ENCODE measurements at regions not wholly inside any gene's neighbourhood (a gene's known extent, or its start where the extent isn't known, plus 50 kb on each side); places are given as distances from the start of the nearest gene placed in this dataset.

DNA sequence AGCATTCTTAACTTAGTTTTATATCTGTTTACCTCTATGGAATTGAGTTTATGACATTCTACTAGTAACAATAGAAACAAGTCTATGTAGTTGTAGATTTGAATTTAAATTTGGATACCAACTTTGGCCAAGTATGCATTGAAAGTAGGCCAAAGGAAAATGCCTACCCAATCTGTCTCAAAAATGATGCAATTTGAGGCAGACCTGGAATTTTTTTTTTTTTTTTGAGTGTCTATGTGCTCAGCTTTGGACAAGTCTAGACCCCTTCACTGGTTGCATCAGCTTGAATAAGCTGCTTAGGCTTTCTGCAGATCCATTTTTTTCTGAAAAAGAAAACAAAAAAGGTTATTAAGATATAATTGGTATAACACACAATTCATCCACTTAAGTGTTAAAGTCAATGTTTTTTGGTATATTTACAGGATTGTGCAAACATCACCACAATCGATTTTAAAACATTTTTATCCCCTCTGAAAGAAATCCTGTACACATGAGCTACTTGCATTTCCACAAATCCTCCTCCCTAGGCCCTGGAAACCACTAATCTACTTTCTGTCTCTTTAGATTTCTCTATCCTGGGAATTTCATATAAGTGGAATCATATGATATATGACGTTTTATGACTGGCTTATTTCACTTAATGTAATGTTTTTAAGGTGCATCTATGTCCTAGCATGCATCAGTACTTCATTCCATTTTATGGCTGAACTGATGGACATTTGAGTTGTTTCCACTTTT, 185.1 kb upstream of the CCDC68 start:
- Histone ChIP-seq H3K4me3 (no peak overlapping the region), H3K27ac (no peak overlapping the region), H3K4me1 (ENCODE audit: insufficient read depth) (no peaks in the 10 kb centered on the region), H3K36me3 (no peaks in the 10 kb centered on the region), H3K9me3 (no peaks in the 10 kb centered on the region), H3K27me3 (no peaks in the 10 kb centered on the region)
- WGBS, 3 donors, result 31 to 64% (median 58%) methylated on average over 2 of the region's 2 CpGs
- no peak for TF ChIP-seq EP300 (IDR thresholded peaks at IDR 0.05)
- TF ChIP-seq POLR2A (IDR thresholded peaks at IDR 0.05), result no peak
- TF ChIP-seq, protein P1, sequence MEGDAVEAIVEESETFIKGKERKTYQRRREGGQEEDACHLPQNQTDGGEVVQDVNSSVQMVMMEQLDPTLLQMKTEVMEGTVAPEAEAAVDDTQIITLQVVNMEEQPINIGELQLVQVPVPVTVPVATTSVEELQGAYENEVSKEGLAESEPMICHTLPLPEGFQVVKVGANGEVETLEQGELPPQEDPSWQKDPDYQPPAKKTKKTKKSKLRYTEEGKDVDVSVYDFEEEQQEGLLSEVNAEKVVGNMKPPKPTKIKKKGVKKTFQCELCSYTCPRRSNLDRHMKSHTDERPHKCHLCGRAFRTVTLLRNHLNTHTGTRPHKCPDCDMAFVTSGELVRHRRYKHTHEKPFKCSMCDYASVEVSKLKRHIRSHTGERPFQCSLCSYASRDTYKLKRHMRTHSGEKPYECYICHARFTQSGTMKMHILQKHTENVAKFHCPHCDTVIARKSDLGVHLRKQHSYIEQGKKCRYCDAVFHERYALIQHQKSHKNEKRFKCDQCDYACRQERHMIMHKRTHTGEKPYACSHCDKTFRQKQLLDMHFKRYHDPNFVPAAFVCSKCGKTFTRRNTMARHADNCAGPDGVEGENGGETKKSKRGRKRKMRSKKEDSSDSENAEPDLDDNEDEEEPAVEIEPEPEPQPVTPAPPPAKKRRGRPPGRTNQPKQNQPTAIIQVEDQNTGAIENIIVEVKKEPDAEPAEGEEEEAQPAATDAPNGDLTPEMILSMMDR (IDR thresholded peaks at IDR 0.05), result no peak
- intact Hi-C loops (cut with DNase I), result no loop called here
- DNase-seq, result no peak

DNA sequence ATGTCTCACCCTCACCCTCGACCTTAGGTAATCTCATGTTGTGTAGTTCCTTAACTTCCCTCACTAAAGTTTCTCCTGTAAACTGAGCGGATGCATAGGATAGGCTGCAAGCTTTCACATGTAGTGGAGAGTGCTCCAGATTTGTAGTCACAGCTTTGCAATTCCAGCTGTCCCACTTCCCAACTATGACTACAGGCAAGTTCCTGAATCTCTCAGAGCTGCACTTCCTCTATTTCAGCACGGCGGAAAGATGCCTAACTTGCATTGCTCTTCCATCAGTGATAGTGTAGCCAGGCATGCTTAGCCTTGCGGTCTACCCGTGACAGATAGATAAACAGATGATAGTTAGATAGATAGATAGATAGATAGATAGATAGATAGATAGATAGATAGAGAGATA, 183.1 kb upstream of the CCDC68 start:
- H3K4me3 ChIP-seq, result no peak overlapping the region
- TF ChIP-seq EP300 (IDR thresholded peaks at IDR 0.05), result no peak
- no peak for TF ChIP-seq POLR2A (IDR thresholded peaks at IDR 0.05)
- TF ChIP-seq, protein P1 (IDR thresholded peaks at IDR 0.05), result no peak
- WGBS, 3 donors, result 85 to 92% (median 90%) methylated on average over 6 of the region's 6 CpGs
- no peak for DNase-seq
- no peaks in the 10 kb centered on the region for H3K27me3 ChIP-seq
- no peaks in the 10 kb centered on the region for H3K4me1 ChIP-seq (ENCODE audit: insufficient read depth)
- H3K9me3 ChIP-seq, result no peaks in the 10 kb centered on the region
- intact Hi-C loops (cut with DNase I), result no loop called here
- no peak overlapping the region for H3K27ac ChIP-seq
- no peaks in the 10 kb centered on the region for H3K36me3 ChIP-seq

DNA sequence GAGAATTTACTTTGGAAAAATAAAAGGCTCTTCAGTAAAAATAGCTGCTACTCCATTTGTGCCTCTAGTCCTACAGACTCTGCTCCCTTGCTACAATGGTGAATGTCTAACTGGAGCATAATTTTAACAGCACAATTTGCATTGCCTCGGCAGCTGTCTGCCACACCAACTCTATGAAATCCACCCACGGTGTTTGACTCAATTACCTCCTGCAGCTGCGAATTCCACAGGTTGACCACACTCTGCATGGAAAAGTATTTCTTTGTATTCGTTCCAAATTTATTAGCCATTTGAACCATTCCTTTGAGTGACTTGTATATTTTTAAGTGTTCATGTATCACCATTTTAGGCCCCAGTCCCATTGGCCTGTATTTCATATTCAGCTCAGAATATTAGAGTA, 182.1 kb upstream of the CCDC68 start:
- WGBS, 3 donors, result 75 to 89% (median 78%) methylated on average over 4 of the region's 4 CpGs
- intact Hi-C loops (cut with DNase I), result no loop called here
- Histone ChIP-seq H3K4me1 (ENCODE audit: insufficient read depth) (no peaks in the 10 kb centered on the region), H3K9me3 (no peaks in the 10 kb centered on the region), H3K27ac (no peak overlapping the region), H3K4me3 (no peak overlapping the region), H3K27me3 (no peaks in the 10 kb centered on the region), H3K36me3 (no peaks in the 10 kb centered on the region)
- no peak for DNase-seq
- TF ChIP-seq EP300 (IDR thresholded peaks at IDR 0.05), result no peak
- TF ChIP-seq, protein P1 (IDR thresholded peaks at IDR 0.05), result no peak
- TF ChIP-seq POLR2A (IDR thresholded peaks at IDR 0.05), result no peak

DNA sequence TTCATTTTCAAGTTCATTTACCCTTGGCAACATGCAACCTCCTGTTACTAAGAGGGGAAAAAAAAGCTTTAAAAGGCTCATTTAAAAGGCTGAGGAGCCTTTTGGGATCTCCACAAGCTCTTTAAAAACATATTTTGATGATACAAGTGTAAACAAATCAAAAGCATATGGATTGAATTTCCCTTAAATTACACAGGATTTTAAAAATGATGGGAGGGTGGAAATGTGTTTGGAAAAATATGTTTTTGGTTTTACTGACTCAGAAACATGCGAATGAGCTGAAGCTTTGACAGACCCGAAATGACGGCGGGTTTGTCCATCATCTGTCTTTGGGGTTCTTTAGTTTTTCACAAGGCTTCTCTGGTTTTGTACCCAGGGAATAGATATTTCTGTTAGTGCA, 180.6 kb upstream of the CCDC68 start:
- intact Hi-C loops (cut with DNase I), result no loop called here
- Histone ChIP-seq H3K36me3 (no peaks in the 10 kb centered on the region), H3K9me3 (no peaks in the 10 kb centered on the region), H3K4me1 (ENCODE audit: insufficient read depth) (no peaks in the 10 kb centered on the region), H3K27ac (no peak overlapping the region), H3K27me3 (no peaks in the 10 kb centered on the region), H3K4me3 (no peak overlapping the region)
- TF ChIP-seq, protein P1 (IDR thresholded peaks at IDR 0.05), result no peak
- TF ChIP-seq EP300 (IDR thresholded peaks at IDR 0.05), result no peak
- TF ChIP-seq POLR2A (IDR thresholded peaks at IDR 0.05), result no peak
- no peak for DNase-seq
- WGBS, 3 donors, result 63 to 92% (median 88%) methylated on average over 4 of the region's 4 CpGs

Data from ovary (tissue), 7 donors.